Activated effector memory CD4-positive, alpha-beta T cell treated with anti-CD3 and anti-CD28 coated beads, Interleukin-2, amount 50 U/mL, for 16 hours (primary cell): ENCODE measurements at regions not wholly inside any gene's neighbourhood (a gene's known extent, or its start where the extent isn't known, plus 50 kb on each side); places are given as distances from the start of the nearest gene placed in this dataset.

Source experiments
- DNase-seq: peaks from one replicate; pipeline ENCODE4 v3.0.0-alpha.2; 2020

DNA sequence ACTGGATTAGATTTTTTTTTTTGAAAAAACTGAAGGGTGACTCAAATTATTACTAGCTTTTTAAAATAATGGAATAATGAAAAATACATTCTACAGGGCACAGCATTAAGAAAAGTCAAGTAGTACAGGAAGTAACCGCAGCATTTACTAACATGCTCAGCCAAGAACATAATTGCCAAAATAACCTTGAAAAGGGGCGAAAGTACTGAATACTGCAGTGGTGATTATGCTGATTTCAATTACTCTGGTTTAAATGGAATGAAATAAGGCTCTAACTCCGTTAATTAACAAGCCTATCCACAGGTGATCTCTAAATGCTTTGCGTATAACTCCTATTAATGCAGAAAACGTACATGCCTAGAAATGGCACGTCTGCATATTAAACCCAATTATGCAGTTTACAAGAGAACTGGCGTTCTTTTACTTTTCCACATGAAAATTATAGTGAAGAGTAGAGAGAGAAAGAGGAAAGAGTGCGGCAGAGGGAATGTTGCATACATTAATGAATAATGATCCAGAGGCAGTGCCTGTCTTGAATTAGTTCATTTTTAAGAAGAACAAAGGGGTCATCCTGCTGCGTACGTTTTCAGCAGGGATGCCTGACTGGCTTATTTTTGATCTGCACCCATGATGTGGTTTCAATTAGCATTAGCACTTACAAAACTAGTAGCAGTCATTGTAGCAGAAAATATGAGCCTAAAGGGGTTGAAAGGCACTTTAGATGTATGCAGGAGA, 612.4 kb downstream of the NYAP2 start:
- DNase-seq = no peak

DNA sequence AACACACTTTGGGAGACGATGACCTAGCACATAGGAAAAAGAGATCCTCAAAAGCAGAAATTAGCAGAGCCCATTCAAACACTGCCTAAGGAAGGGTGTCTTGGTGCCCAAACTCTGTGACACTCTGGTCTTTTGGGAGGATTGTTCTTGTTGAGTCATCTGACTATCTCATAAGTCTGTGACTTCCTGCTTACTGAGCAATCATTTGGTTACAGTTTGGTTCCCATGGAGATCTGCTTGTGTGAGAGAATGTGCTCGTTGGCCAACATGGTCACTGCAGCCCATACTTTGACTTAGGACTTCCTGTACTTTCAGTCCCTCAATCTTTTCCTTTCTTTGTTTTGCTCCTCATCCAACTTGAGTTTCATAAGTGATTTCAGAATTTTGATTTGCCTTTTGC, 602.9 kb downstream of the NYAP2 start:
- DNase-seq = no peak

GRCh38 chr2:226001716-226002115, 602.2 kb downstream of the NYAP2 start:
- no peak for DNase-seq

GRCh38 chr2:225999692-226000091, 600.2 kb downstream of the NYAP2 start:
- DNase-seq = no peak

GRCh38 chr2:225998653-225999052, 599.1 kb downstream of the NYAP2 start:
- DNase-seq = no peak

GRCh38 chr2:225998116-225998515, 598.6 kb downstream of the NYAP2 start:
- no peak for DNase-seq

- DNase-seq = no peak
Measured at GRCh38 chr2:225996462-225996828, 596.9 kb downstream of the NYAP2 start.

- no peak for DNase-seq
Measured at GRCh38 chr2:225995796-225996461, 596.4 kb downstream of the NYAP2 start.

- DNase-seq = no peak
Measured at GRCh38 chr2:225994748-225995405, 595.4 kb downstream of the NYAP2 start.

- no peak for DNase-seq
Measured at GRCh38 chr2:225993430-225993829, 593.9 kb downstream of the NYAP2 start.

GRCh38 chr2:225989809-225990208, 590.3 kb downstream of the NYAP2 start:
- no peak for DNase-seq

DNA sequence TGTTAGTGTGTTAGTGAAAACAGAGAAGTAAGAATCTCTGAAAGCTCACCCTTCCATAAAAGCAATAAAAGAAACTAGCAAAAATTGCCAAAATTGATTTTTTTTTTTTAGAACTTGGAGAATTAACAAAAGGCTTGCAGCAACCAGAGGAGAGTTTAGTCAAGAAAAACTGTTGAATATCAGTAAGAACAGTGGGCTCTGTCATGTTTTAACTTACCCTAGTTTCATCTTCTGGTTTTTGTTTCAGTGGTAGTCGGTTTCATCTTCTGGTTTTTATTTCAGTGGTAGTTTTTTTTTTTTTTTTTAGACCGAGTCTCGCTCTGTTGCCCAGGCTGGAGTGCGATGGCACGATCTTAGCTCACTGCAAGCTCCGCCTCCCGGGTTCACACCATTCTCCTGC, 580.9 kb downstream of the NYAP2 start:
- no peak for DNase-seq

DNA sequence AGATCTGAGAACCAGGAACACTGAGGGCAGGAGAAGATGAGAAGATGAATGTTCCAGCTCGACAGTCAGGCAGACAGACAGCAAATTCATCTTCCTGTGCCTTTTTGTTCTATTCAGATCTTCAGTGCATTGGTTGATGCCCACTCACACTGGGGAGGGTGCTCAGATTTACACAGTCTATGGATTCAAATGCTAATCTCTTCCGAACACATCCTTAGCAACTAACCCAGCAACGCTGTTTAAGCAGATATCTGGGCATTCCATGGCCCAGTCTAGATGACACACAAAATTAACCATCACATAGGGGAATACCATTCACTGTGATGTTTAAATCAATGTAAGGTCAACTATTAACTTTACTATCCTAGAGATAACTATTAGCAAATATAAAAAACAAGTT, 571.9 kb downstream of the NYAP2 start:
- no peak for DNase-seq

GRCh38 chr2:225948903-225949302, 549.4 kb downstream of the NYAP2 start:
- DNase-seq = no peak

GRCh38 chr2:225938991-225939390, 539.5 kb downstream of the NYAP2 start:
- DNase-seq = no peak

GRCh38 chr2:225937625-225938187, 538.2 kb downstream of the NYAP2 start:
- DNase-seq = no peak

DNA sequence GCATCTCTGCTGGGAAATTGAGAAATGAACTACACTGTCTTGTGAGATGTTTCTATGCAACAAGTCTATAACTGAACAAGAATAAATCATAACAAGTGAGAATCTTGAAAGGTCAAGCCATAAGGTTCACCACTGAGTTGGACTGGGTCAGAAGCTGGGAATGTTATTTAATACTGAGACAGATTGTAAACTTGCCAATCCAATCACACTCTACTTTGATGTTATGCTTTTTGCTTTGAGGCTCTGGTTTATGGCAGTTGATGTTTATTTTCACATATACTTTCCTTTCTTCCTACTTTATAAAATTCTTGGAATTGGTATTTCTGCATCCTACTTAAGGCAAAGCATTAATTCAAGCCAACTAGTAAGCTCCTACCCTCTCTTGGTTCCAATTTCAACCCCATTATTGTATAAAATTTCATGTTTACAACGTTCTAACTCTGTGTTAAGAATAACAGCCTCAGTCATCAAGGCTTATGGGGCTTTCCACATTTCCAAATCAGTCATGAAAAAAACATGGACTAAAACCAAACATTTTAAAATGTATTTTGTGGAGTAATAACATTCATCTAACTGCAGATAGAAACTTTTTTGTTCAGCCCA, 533.4 kb downstream of the NYAP2 start:
- DNase-seq = no peak

DNA sequence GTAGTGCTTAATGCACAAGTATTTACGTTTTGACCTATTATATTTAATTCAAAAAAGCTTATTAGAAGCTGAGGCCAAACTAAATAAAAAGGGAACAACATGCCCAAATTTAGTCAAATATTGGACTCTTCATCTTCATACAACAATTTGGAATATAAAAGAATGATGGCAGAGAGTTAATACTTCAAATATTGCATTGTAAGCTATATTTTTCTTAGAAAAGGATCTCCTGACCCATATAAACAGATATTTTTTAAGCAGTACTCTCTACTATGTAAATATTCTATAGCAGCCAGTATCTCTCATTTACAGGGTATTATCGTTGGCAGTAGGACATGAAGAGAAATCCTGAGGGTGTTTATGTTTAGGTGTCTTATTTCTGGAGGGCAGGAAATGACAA, 531.2 kb downstream of the NYAP2 start:
- no peak for DNase-seq

DNA sequence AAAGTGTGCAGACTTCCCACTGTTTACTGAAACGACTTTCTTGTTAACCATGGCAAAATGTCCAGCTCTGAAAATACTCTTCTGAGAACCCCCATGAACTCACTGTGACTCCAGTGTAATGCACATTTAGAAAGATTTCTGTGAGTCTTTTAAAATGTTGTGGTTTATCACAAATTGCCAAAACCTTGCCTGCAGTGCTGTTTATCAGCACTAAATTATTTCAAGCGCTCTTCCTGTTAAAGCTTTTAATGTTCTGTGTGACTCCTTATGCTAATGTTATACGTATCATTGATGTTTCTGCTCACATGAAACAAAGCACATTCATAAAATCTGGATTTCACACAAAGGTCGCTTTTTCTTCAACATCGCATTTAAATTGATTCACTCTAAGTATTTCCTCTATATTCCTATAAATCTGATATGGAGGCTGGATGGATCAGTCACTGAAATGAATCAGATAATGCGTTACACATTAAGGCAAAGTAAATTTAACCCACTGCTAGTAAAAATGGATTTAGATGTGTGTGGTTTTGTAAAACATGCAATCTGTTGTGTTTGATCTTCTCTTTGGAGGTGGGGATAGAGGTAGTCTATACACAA, 521.2 kb downstream of the NYAP2 start:
- DNase-seq = no peak

- no peak for DNase-seq
Measured at GRCh38 chr2:225916692-225917091, 517.2 kb downstream of the NYAP2 start.

DNA sequence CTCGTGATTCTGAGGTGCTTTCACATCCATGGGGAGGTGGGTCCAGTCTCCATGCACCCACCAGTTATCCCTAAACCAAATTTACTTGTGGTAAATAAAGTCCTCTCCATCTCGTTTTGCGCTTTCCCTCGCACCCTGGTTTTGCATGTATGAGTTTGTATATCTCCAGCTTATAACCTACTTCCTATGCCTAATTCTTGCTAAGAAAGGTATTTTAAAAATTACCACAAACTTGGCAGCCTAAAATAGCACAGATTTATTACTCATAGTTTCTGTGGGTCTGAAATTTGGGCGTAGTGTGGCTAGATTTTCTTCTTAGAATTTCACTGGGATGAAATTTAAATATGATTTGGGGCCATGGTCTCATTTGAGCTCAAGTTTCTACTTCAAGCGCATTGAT, 511.5 kb downstream of the NYAP2 start:
- no peak for DNase-seq

- no peak for DNase-seq
Measured at GRCh38 chr2:225895126-225895525, 495.6 kb downstream of the NYAP2 start.
